IMR-90 (cell line): ENCODE measurements at regions not wholly inside any gene's neighbourhood (a gene's known extent, or its start where the extent isn't known, plus 50 kb on each side); places are given as distances from the start of the nearest gene placed in this dataset.

Experiments used
- ATAC-seq: fragments of 200-7000 bp; cut with Tn5 transposase; 2 replicates; pipeline ENCODE4 v1.9.1; 2020; ENCODE audit warnings: low read depth, mild to moderate bottlenecking, moderate library complexity
- BruUV-seq: library from RNA; stranded (reverse); fragments of 400-500 nt; replicated peaks from 2 replicates; lab custom pipeline; 2021; lab: Mats Ljungman, UMichigan
- CTCF ChIA-PET: fragments of 300-600 bp; formaldehyde crosslinking; extraction: SDS; loops from one replicate; lab custom pipeline; 2021; ENCODE audit warnings: antibody characterized with exemption; lab: Yijun Ruan, JAX
- POLR2A ChIA-PET: fragments of 300-600 bp; sonication (Branson Sonifier 250); formaldehyde crosslinking; loops from one replicate; lab custom pipeline; 2022; ENCODE audit warnings: antibody characterized with exemption; ENCODE audit not compliant: unreplicated experiment; lab: Charles Lee
- DNase-seq: peaks from one replicate; pipeline ENCODE4 v3.0.0; 2013
- H2AFZ ChIP-seq: replicated peaks from 2 replicates; pipeline ENCODE3; 2013; ENCODE audit warnings: low read length, mild to moderate bottlenecking; ENCODE audit not compliant: poor library complexity
- H2AK5ac ChIP-seq: 2 replicates; pipeline ENCODE4 v1.6.1; 2013; ENCODE audit warnings: low read depth, low read length, inconsistent platforms
- H2AK9ac ChIP-seq: replicated peaks from 2 replicates; pipeline ENCODE3; 2013; ENCODE audit warnings: mild to moderate bottlenecking, low read depth, low read length, moderate library complexity; ENCODE audit not compliant: poor library complexity
- H2BK120ac ChIP-seq: 2 replicates; pipeline ENCODE4 v1.6.1; 2013; ENCODE audit warnings: low read depth, low read length, inconsistent platforms
- H2BK15ac ChIP-seq: 3 replicates; pipeline ENCODE4 v1.6.1; 2013; ENCODE audit warnings: low read depth, low read length, inconsistent platforms
- H2BK20ac ChIP-seq: 2 replicates; pipeline ENCODE4 v1.6.1; 2013; ENCODE audit warnings: low read depth, mild to moderate bottlenecking, inconsistent platforms, low read length, moderate library complexity
- H2BK5ac ChIP-seq: 2 replicates; pipeline ENCODE4 v1.6.1; 2013; ENCODE audit warnings: mild to moderate bottlenecking, low read depth, low read length, inconsistent platforms; ENCODE audit not compliant: poor library complexity, severe bottlenecking
- H3K14ac ChIP-seq: replicated peaks from 2 replicates; pipeline ENCODE4 v1.6.1; 2013; ENCODE audit warnings: low read depth, low read length, inconsistent platforms
- H3K18ac ChIP-seq: 2 replicates; pipeline ENCODE4 v1.6.1; 2013; ENCODE audit warnings: low read depth, low read length, control low read depth
- H3K23ac ChIP-seq: 2 replicates; pipeline ENCODE4 v1.6.1; 2013; ENCODE audit warnings: low read depth, low read length, inconsistent platforms
- H3K27ac ChIP-seq: 2 replicates; pipeline ENCODE4 v1.5.1; 2013; ENCODE audit warnings: mild to moderate bottlenecking, control low read depth, low read length; ENCODE audit not compliant: insufficient read depth
- H3K27me3 ChIP-seq: 2 replicates; pipeline ENCODE4 v1.6.1; 2013; ENCODE audit warnings: low read length; ENCODE audit not compliant: control insufficient read depth, insufficient read depth
- H3K36me3 ChIP-seq: 2 replicates; pipeline ENCODE4 v1.6.1; 2013; ENCODE audit warnings: low read length, mixed read lengths; ENCODE audit not compliant: control insufficient read depth, insufficient read depth
- H3K4ac ChIP-seq: 2 replicates; pipeline ENCODE4 v1.6.1; 2013; ENCODE audit warnings: low read depth, low read length, inconsistent platforms
- H3K4me1 ChIP-seq: 2 replicates; pipeline ENCODE4 v1.6.1; 2013; ENCODE audit warnings: low read length, mixed read lengths; ENCODE audit not compliant: control insufficient read depth, insufficient read depth
- H3K4me2 ChIP-seq: 2 replicates; pipeline ENCODE4 v1.6.1; 2013; ENCODE audit warnings: low read depth, mild to moderate bottlenecking, control low read depth, low read length, moderate library complexity
- H3K4me3 ChIP-seq: 2 replicates; pipeline ENCODE4 v1.5.1; 2013; ENCODE audit warnings: low read depth, mild to moderate bottlenecking, control low read depth, low read length, moderate library complexity; ENCODE audit not compliant: insufficient read depth
- H3K56ac ChIP-seq: 2 replicates; pipeline ENCODE4 v1.6.1; 2013; ENCODE audit warnings: low read length, inconsistent platforms; ENCODE audit not compliant: insufficient read depth; ENCODE audit errors: extremely low read depth
- H3K79me1 ChIP-seq, 2 experiments: 2 replicates each; pipeline ENCODE4 v1.6.1; 2013; ENCODE audit warnings: low read length in 2 of 2, inconsistent platforms in 1 of 2, low read depth in 1 of 2
- H3K9ac ChIP-seq: 2 replicates; pipeline ENCODE4 v1.6.1; 2013; ENCODE audit warnings: low read depth, low read length, control low read depth
- H3K9me1 ChIP-seq: 2 replicates; pipeline ENCODE4 v1.6.1; 2013; ENCODE audit warnings: low read length, inconsistent platforms; ENCODE audit not compliant: insufficient read depth
- H3K9me3 ChIP-seq: 2 replicates; pipeline ENCODE4 v1.6.1; 2013; ENCODE audit warnings: low read length; ENCODE audit not compliant: control insufficient read depth, insufficient read depth
- H4K20me1 ChIP-seq: 2 replicates; pipeline ENCODE4 v1.6.1; 2013; ENCODE audit warnings: low read length, inconsistent platforms; ENCODE audit not compliant: insufficient read depth
- H4K5ac ChIP-seq: 2 replicates; pipeline ENCODE4 v1.6.1; 2013; ENCODE audit warnings: mild to moderate bottlenecking, low read depth, low read length, control low read depth
- H4K8ac ChIP-seq, 2 experiments: 2 replicates each; pipeline ENCODE4 v1.6.1; 2013; ENCODE audit warnings: low read depth in 2 of 2, low read length in 2 of 2, control low read depth in 1 of 2, inconsistent platforms in 1 of 2
- H4K91ac ChIP-seq: 2 replicates; pipeline ENCODE4 v1.6.1; 2013; ENCODE audit warnings: low read depth, low read length, inconsistent platforms; ENCODE audit not compliant: insufficient read depth
- BHLHE40 ChIP-seq: fragments of 150-350 bp; IDR thresholded peaks from 2 replicates; pipeline ENCODE4 v1.6.1; 2016; ENCODE audit warnings: mild to moderate bottlenecking, low read depth, low read length
- CHD1 ChIP-seq: IDR thresholded peaks from 2 replicates; pipeline ENCODE4 v1.6.1; 2012; ENCODE audit warnings: low read depth, low read length, improper control_type of control experiment
- MAZ ChIP-seq: IDR thresholded peaks from 2 replicates; pipeline ENCODE4 v1.6.1; 2012; ENCODE audit warnings: low read depth, mild to moderate bottlenecking, low read length, improper control_type of control experiment, moderate library complexity, borderline replicate concordance
- POLR2A ChIP-seq: IDR thresholded peaks from 2 replicates; pipeline ENCODE4 v1.6.1; 2012; ENCODE audit warnings: mild to moderate bottlenecking, low read depth, low read length
- RAD21 ChIP-seq: IDR thresholded peaks from 2 replicates; pipeline ENCODE4 v1.6.1; 2012; ENCODE audit warnings: low read length, improper control_type of control experiment
- RCOR1 ChIP-seq: IDR thresholded peaks from 2 replicates; pipeline ENCODE4 v1.6.1; 2012; ENCODE audit warnings: mild to moderate bottlenecking, low read length, improper control_type of control experiment; ENCODE audit not compliant: insufficient replicate concordance
- WGBS, 2 experiments: methylation state at CpG; one replicate each; pipeline versions ENCODE4 v1.1.5 to v1.1.7; 2013; ENCODE audit warnings: missing lambda C conversion rate in 2 of 2; ENCODE audit not compliant: insufficient read length in 1 of 2; ENCODE audit errors: extremely low coverage in 2 of 2; 5-methylcytosine and 5-hydroxymethylcytosine counted together
- dilution Hi-C: fragments of 300-500 bp; cut with HindIII; formaldehyde crosslinking; loops from one replicate; pipeline ENCODE4 v1.14.3; 2018; ENCODE audit warnings: low sequenced_read_pairs; ENCODE audit not compliant: unreplicated experiment
- in situ Hi-C: fragments of 300-500 bp; cut with MboI; formaldehyde crosslinking; loops from 3 replicates; pipeline ENCODE4 v1.14.3; 2019; ENCODE audit warnings: low sequenced_read_pairs, inconsistent platforms, mixed read lengths
- intact Hi-C: fragments of 100-400 bp; cut with micrococcal nuclease; formaldehyde crosslinking; loops from 2 replicates; pipeline ENCODE4 v1.10.0; 2022
- TF ChIP-seq, protein P1 (sequence below): fragments of 150-350 bp; IDR thresholded peaks from 2 replicates; pipeline ENCODE4 v1.6.1; 2017; ENCODE audit warnings: mild to moderate bottlenecking, antibody characterized with exemption, low read length, low read depth

DNA sequence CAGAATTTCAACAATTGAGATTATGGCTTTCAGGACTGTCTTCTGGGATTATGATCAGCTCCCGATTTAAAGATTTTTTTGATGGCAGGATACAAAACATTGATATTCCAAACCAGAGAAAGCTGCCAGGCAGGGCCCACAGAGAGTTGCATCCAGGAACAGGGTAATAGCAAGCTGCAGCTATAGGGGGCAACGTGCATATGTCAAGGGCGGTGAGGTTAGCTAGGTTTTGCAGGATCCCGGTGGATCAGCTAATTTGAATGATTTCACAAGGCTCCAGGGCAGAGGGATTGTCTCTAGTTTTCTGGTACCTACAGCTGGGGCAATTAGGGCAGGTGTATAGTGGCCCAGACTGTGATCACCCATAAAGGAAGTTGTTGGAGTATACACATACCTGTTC, 339.4 kb downstream of the CHSY3 start:
- H4K91ac ChIP-seq = no peak overlapping the region
- no TSS peak for BruUV-seq
- no peaks in the 10 kb centered on the region for H4K20me1 ChIP-seq
- in situ Hi-C loops = no loop called here
- H2AK9ac ChIP-seq = no peak overlapping the region
- no peak overlapping the region for H3K4me3 ChIP-seq
- dilution Hi-C loops = no loop called here
- H3K27me3 ChIP-seq = no peaks in the 10 kb centered on the region
- H3K9me1 ChIP-seq = no peaks in the 10 kb centered on the region
- no peak overlapping the region for H3K27ac ChIP-seq
- H4K5ac ChIP-seq = no peak overlapping the region
- no peak overlapping the region for H3K23ac ChIP-seq
- ATAC-seq (no peak), DNase-seq (no peak)
- no peaks in the 10 kb centered on the region for H3K36me3 ChIP-seq
- no peak overlapping the region for H3K56ac ChIP-seq
- no CpG with 5 or more reads among the region's 4 CpGs for WGBS, 2 experiments
- ChIA-PET POLR2A (no interaction called here), CTCF (no interaction called here)
- no peak overlapping the region for H2BK20ac ChIP-seq
- H3K14ac ChIP-seq = no peak overlapping the region
- no peak overlapping the region for H2AK5ac ChIP-seq
- H2BK15ac ChIP-seq = no peak overlapping the region
- H4K8ac ChIP-seq = no peak overlapping the region
- H3K9me3 ChIP-seq = peaks cover 5% of the 10 kb centered on the region; the same call in 1 of the 2 replicates
- no peaks in the 10 kb centered on the region for H3K79me1 ChIP-seq
- H3K4me1 ChIP-seq = no peaks in the 10 kb centered on the region
- TF ChIP-seq RCOR1 = no peak
- TF ChIP-seq, protein P1, sequence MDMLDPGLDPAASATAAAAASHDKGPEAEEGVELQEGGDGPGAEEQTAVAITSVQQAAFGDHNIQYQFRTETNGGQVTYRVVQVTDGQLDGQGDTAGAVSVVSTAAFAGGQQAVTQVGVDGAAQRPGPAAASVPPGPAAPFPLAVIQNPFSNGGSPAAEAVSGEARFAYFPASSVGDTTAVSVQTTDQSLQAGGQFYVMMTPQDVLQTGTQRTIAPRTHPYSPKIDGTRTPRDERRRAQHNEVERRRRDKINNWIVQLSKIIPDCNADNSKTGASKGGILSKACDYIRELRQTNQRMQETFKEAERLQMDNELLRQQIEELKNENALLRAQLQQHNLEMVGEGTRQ = no peak
- TF ChIP-seq MAZ = no peak
- TF ChIP-seq POLR2A = no peak
- TF ChIP-seq CHD1 = no peak
- no peak for TF ChIP-seq BHLHE40
- TF ChIP-seq RAD21 = no peak
- H2BK120ac ChIP-seq = no peak overlapping the region
- H3K18ac ChIP-seq = no peak overlapping the region
- H2AFZ ChIP-seq = no peak overlapping the region
- H2BK5ac ChIP-seq = no peak overlapping the region
- no peak overlapping the region for H3K9ac ChIP-seq
- H3K4ac ChIP-seq = no peak overlapping the region
- intact Hi-C loops = no loop called here
- no peak overlapping the region for H3K4me2 ChIP-seq
